NCI-H2029 treated with DMSO at 0.1 percent for 48 hours (cell line): ENCODE measurements at regions not wholly inside any gene's neighbourhood (a gene's known extent, or its start where the extent isn't known, plus 50 kb on each side); places are given as distances from the start of the nearest gene placed in this dataset.

Experiments used
- DNase-seq: peaks from one replicate; lab custom pipeline; 2025; lab: John Stamatoyannopoulos, UW

DNA sequence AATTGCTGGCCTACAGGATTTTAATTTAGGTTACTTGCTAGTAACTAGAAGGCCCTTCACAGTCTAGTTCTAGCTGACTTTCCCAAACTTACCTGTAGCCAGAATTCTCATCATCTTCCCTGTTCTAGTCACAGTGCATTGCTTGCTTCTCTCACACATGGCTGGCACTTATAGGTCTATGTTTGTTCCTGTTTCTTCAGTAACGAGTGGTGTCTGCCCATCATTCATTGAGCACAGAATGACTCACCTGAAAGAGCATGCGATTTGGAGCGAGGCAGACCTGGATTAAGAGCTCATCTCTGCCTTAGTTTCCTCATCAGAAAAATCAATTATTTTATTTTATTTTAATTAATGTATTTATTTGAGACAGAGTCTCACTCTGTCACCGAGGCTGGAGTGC is 201.7 kb upstream of the ANK2 start:
- DNase-seq: peak; percentile 26

DNA sequence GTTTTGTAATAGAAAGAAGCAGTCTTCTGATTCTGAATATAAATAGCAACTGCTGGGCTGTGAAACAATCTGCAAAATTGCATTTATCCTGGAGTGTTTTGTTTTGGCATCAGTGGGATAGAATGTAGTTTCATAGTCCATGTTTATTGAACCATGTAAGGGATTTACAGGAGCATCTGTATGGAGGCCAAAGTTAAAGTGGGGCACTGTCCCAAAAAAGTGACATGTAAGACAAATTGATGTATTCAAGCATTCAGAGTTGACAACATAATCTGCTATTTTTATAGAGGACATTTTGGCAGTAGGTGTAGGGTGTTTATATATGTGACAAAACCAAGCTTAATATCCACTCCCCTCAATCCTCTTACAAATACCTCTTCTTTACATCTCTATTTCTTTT is 200.5 kb upstream of the ANK2 start:
- no peak for DNase-seq

DNA sequence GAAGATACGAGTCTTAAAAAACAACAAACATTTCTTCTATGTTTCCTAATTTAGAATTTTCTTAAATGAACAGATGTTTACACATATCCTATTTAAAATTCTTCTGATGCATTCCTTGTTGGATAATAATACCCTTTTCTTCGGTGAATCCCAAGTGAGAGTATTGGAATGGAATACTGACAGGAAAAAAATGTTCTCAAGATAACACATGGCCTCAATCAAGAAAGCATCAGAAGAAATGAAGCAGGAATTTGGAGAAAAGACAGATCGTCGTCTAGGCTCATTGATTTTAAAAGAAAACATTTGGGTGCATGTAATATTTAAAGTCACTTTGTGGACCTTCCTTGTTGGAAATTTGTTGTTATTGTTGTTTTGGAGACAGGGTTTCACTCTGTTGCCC is 196.9 kb upstream of the ANK2 start:
- DNase-seq: no peak

DNA sequence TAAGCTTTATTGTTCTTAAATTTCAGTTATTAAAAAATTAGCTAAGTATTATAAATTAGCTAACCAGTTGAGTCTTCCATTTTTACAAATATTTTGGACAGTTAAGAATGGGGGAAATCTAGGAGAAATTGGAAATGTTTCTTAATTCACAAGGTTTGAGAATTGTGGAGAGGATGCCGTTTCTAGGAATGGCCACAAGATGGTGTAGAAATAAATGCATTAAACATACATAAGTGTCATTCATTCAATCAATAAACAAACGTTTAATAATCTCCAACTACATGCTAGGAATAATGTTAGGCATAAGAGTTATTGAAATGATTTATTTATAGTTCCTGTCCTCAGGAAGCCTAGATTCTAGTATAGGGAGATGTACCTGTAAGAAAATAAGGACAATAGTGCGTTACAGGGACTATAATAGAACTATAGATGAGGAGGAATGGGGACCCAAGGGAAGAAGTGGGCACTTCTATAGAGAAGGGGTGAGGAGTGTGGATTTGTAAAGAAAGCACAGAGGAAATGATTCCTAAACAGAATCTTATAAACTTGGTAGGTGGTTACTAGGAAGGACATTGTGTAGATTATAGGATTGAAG is 195.7 kb upstream of the ANK2 start:
- no peak for DNase-seq

DNA sequence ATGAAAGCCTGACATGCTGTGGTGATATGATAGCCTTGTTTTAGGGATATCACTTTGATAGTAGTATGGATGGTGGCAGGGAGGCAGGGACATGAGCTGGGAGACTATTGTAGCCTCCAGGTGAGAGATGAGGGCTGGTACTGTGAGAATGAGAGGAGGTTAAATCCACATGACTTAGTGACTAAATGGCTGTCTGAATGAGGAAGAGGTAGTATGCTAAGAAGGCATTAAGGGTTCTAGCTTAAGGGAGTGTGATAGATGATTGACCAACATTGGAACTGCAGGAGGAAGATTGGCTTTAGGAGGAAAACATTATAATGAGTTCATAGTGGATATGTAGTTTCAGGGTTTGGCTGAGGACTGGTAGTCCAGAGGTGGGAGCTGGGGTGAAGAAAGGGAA is 195.0 kb upstream of the ANK2 start:
- DNase-seq: no peak

DNA sequence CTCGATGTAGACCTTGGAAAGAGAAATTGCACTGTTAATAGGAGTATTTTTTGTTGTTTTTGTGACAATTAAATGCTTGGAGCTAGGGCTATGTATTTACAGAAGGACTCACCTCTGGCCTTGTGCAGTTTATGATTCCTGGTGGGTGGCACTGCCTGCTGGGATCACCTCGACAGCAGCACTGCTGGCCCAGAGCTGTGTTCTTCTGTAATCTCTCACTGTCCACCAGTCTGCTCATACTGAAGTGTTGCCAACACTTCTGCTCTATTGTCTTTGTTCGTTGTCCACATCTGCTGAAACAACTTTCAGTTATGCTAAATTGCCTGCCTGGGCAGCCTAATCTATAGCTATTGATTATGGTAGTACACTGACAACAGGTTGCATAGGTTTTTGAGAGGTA is 194.4 kb upstream of the ANK2 start:
- no peak for DNase-seq

DNA sequence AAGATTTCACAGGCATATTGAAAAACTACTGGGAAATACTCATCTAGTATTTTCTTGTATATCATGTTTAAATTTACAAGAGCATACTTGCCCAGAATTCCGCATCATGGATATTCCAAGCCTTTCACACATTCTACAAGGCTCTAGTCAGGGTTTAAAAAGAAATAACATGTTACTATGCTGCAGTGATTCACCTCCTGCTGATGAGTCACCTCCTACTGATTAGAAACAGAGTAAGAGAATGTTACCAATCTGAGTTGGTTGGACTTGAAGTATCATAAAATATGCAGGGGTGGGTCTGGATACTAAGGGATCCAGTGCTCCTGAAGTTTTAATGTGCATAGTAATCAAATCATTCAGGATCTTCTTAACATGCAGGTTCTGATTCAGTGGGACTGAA is 192.0 kb upstream of the ANK2 start:
- no peak for DNase-seq

DNA sequence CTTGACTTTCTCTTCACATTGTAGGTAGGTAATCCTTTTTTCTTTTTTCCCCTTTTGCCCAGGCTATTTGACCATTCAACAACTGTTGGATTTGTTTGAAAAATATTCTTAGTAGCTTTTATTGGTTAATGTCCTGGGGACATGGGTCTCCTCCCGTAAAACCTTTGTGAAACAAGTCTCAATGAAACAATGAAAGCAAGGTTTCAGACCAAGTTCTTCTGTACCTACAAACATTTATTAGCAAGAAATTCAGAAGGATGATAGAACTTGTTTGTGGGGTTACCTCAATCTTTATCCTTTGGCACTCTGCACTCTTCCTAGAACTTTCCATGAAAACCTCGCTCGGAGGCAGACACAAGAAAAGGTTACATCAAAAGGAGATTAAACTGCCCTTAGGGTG is 190.7 kb upstream of the ANK2 start:
- no peak for DNase-seq

DNA sequence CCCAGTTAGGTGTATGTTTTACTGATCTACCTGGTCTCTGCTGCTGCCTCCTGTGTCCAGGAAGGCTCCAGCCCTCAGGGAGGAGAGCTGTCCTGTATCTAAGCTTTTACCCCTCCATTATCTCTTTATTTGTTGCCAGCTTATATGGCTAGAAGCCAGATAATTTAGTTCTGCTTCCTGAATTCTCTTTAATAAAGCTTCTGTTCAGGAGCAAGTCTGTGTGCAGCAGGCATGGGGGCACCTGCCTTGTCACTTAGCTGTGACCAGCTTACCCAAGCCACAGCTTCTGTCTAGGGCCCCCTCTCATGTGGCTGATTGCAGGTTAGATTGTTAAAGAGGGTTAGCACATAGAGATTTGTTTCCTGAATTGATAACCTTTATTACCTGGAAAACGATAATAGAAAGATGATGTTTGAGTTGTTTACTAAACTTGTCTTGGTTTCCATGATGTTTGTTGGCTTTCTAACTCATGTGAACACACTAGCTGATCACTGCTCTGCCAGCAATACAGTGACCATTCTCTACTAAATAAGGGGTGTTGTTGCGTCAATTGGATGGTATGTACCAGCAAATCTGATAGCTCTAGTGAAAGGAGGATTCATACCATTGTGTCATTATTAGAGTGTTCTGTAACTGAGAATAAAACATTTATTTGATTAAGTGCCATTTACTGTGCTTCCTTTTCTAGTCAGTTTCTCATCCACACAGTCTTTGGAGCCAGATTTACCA is 189.8 kb upstream of the ANK2 start:
- no peak for DNase-seq

DNA sequence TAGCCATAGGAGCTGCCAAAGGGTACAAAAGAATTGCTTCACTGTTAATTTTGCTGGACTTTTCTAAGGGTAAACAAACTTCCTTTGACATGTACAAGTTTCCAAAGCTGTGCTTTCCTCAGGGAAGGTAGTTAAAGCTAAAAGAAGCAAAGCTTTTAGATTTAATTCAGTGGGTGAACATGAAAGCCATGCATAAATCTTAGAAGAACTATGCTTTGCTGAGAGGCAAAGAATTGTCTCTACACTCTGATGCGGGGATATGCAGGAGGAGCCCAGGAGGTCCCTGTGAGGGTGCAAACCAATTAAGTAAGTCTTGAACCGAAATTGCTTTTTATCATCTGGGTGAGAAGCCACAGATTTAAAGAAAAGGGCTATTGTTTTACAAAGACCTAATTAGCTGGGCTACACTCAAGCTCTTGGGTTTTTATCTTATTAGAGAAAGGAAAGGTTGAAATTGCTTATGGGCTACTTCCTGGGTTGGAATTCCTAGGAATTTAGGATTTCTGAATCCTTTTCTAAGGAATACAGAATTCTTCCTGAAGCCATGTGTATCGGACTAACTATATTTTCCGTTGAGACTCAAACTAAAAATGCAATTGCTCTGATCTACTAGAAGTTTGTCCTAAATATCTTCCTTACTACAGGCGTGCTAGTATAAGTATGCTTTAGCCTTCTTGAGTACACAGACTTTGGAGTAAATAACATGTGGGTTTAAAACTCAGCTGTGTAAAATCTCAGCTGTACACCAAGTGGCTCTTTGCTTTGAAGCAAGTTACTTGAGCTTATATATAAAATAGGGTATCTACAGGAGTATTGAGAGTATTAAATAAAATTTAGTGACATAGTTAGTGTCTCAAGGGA is 188.4 kb upstream of the ANK2 start:
- DNase-seq: no peak

DNA sequence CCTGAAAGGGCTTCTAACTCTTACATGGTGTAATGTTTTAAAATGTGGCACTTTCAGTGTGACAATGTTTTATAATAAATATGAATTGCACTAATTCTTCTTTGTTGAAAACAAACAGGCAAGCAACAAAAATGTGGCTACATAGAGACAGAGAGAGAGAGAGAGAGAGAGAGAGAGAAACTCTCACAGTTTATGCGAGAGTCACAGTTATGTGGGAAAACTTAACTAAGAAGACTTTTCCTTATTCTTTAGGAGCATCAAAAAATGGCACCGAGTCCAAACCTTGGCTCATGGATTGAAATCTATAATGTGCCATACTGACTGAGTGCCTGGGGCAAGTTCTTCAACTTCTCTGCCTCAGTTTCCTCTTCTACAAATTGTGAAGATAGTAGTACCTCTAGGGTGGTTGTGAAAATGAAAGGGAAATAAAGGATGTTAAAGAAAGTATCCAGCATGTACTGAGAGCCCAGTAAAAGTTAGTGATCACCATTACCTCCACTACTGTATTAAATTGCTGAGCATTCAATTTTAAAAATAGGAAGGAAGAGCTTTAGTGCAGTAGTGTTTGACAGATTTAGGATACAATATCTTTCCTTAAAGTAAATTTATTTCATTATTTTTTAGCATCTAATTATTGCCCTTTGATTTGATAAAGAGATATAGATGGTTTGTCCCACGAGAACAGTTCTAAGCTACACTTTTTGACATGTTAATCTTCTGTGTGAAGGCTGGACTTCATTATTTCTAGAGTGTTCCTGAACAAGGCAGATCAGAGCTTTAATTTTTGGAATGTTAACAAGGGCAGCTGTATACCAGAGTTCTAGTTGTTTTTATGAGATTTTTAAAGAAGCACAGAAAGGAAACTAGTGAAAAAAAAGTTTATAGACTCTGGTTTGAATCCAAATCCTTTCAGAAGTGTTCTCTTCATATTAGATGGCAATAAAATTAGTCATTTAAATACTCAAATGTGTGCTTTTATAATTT is 187.5 kb upstream of the ANK2 start:
- DNase-seq: no peak

DNA sequence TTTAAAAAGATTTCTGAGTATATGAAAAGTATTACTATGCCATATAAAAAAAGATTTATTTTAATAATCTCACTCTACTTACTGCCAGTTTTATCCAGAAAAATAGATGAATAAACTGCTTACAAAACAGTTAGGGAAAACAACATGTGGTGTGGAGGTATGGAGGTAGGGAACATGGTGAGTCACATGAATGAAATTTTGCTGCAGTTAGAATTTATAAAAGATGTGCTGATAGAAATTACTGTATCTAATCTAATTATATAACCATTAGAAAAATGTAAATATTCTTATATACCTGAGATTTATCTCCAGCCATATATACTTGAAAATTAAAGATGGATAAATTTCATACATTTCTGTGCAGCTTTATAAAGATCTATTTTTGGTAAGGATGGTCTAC is 184.0 kb upstream of the ANK2 start:
- no peak for DNase-seq

DNA sequence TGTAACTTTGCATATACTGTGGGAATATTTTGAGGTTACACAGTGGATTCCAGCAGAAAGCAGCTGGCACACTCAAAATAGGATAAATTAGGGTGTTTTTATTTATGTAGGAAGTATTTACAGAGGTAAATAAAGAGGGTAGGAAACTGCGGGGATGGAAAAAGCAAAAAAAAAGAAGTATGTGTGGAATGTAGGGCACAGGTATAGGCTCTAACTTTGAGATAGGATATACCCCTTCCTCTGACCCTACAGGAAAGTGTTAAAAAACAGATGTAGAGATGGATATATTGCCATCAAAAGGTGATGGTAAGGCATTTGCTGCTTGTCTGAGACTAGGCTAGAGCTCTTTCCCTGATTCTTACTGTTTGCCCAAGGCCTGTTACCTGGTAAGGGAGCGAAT is 173.1 kb upstream of the ANK2 start:
- no peak for DNase-seq

DNA sequence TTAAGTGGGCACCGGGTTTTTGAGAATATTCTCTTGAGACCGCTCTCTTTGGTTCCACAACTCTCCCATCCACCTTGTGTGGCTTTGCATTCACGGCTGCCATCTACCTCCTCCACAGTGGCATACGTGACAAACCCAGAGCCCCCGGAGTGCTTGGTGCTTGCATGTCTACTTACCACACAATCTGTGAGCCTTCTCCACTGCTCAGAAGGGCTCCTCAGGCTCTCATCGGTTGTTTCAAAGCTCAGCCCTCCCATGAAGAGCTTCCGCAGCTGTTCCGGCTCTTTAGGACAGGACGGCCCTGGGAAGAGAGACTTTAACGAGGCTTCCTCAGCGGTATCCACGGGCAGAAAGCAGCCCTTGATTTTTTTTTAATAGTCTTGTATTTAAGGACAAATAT is 167.6 kb upstream of the ANK2 start:
- no peak for DNase-seq

DNA sequence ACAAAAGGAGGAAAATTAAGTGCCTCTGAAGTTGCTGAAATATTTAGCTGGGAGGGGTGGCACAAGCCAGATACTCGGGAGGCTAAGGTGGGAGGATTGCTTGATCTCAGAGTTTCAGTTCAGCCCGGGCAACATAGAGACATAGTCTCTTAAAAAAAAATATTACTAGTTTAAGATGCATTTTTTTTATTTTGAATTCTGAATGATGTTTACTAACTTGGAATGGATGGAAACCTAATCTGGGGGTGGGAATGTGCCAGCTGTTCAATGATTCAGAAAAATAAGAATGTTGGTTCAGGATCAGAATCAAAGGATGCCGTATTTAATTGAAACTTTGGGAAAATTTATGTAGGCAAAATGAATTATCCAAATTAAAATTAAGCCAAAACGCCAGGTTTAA is 167.2 kb upstream of the ANK2 start:
- no peak for DNase-seq

DNA sequence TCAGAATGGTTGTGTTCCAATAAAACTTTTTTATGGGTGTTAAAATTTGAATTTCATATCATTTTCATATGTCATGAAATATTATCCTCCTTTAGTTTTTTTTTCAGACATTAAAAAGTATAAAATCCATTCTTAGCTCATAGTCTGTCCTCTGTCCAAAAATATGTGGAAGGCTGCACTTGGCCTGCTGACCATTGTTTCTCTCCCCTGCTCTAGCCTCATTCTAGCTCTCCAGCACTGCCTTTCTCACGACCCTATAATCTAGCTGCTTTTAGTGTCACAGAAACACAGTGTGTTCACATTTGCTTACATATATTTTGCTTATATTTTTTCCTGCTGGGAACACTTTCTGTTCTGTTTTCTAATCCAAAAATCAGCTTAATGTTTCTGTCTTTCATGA is 165.0 kb upstream of the ANK2 start:
- no peak for DNase-seq

DNA sequence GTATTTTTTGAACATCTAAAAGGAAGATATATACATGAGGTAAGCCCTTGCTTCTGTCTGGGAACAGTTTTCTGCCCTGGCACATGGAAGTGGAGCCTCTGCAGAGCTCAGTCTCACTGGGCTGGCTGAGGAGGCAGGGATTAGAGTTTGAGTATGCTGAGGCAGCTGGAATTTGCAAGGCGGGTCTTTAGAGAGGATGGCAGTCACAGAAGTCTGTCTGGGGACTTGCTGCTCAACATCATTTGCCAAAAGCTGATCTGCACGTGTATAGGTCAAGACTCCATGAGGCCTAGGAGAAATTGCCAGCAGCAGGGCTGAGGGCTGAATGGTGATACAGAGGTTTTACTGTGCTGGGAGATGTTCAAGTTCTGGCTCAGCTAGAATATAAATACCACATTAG is 163.6 kb upstream of the ANK2 start:
- DNase-seq: no peak

DNA sequence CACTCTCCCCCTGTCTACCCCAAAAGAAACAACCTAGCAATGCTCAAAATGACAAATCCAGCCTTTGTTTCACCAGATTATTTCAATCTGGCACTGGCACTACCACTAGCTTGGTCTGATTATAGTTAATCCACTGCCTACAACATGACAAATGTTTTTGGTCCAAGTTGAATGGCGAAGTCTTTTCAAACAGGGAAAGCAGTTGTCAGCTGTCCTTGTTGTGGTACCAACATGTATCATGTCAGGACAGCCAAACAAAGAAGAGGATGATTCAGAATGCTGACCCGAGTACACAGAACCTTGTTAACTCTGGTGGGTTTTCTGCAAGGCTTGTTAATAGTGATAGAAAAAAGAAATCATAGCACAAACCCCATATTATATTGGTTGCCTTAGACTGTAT is 160.8 kb upstream of the ANK2 start:
- no peak for DNase-seq

DNA sequence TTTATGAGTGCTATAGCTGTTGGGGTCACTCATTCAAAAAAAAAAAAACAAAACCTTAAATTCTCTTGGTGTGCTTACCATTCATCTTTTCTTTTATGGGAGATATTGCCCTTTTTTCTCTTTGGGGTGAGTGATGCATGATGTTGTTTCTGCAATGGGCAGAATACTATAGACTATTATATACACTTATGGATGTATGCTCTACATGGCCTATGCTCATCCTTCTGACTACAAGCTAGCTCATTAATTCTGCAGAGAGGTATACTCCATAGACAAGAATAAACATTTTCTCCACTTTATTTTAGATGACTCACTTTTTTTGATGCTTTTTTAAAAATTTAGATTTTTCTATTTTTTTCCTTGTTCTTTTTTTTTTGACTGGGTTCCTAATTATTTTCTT is 160.3 kb upstream of the ANK2 start:
- DNase-seq: no peak

DNA sequence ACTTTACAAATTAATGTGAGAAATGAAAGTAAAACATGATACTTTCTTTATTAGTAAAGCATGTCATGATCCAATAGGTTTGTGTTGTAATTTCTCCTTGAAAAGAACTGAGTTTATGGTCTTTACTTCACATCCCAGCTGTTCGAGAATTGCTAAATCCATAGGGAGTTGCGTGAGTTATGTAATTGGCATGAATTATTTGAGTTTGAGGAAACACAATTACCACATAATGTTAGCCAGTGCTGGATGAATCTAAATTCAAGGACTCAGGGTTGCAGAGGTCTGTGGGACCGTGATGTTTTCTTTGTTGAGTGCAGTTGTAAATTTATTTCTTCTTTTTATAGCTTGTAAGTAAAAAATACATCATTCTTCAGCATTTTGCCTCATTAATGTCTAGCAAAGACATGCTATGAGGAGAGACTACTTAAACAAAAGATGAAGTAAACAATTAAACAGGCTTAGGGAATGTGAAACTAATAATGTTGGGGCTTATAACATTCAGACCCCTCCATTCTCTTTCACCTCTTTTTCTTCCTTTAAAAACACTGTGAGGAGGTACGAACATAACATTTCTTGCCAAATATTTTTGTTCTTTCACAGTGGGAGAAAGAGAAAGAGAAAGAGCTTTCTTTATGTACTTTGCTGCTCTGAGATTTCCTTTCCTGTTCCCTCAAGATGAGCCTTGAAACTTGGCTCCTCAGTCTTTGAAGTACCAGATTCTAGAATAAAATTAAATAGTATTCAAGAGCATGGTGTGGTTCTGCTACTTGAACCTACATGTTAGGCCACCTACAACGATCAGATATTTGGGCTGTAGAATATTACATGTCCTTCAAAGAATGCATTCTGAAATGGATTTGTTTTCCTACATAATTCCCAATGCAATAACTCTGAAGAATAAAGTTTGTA is 159.6 kb upstream of the ANK2 start:
- no peak for DNase-seq

DNA sequence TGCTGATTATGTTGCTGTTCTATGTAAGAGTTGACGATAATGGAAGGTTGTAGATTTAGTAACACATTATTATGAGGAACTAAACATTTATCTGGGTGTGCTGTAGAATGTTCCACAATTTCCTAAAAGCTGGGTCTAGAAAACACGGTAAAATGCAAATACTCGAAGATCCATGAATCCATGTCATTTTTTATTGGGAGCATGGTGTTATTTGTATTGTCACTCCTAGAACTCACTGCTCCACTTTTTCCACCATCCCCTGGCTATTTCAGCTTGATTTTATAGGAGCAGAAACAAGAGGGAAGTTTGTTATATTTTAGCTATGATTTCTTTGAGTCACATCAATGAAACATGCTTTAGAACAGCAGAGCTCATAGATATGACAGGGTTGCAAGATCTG is 155.0 kb upstream of the ANK2 start:
- no peak for DNase-seq
